ENCODE measurements at regions not wholly inside any gene's neighbourhood (a gene's known extent, or its start where the extent isn't known, plus 50 kb on each side); places are given as distances from the start of the nearest gene placed in this dataset.
A peak's percentile ranks its signal among the peaks of the same experiment; 100 is the strongest.

DNA sequence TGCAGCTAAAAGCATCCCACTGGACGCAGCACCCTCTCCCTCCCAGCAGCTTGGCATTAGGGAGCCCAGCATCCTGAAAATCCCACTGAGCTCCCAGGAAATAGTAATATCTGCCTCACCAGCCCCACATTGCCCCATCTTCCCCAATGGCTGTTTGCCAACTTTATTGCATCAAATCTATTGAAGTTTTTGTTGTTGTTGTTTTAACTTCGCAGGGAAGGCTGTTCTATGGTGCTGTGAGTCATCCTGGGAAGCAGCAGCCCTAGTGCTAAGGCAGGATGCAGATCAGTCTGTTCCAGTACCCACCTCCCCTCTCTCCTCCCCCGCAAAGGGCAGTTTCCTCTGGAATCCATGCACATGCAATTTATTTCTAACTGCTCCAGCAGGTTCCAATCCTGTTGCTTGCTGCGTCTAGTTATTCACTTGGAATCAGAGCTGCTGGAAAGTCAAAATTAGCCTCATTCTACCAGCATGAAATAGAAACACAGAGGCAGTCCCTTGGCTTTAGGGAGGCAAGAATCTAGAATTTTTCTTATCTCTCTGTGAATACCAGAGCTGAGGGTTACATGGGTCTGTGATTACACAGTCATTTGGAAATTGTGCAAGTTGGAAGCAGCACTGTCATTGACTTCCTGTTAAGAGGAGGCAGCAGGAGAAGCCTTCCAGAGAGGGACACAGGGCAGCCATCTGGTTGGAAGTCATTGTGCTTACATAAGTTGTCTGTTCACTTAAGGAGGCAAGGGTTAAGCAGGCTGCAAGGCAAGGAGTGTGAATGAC is 115.9 kb upstream of the CACUL1 start:
- Histone ChIP-seq H3K4me1 (ENCODE audit: control insufficient read depth, insufficient read depth, low read length) (peaks cover 12% of the 10 kb centered on the region), H3K36me3 (ENCODE audit: control insufficient read depth in 2 of 2, insufficient read depth in 1 of 2, low read length in 2 of 2) (no peaks in the 10 kb centered on the region), H3K4me3 (ENCODE audit: low read depth, low read length) (no peak overlapping the region), H3K9me3 (ENCODE audit: control insufficient read depth, insufficient read depth, low read depth, low read length) (no peaks in the 10 kb centered on the region), H3K27ac (ENCODE audit: extremely low read depth, low read depth, low read length) (no peak overlapping the region)
- ChIA-PET CTCF (interaction anchor here (0.6 to 0.7 kb wide), 3 partner anchors 13 to 266 kb away, joined by 3 read pairs; no protein-coding TSS in a partner anchor), POLR2A (interaction anchor here (0.7 kb wide), 1 partner anchor 313 kb away, joined by 3 read pairs; no protein-coding TSS in a partner anchor)
- no peak for TF ChIP-seq ZBTB8A (tag by site-specific recombination; IDR thresholded peaks at IDR 0.05)
- TF ChIP-seq, protein P1, sequence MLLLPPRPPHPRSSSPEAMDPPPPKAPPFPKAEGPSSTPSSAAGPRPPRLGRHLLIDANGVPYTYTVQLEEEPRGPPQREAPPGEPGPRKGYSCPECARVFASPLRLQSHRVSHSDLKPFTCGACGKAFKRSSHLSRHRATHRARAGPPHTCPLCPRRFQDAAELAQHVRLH (tag by site-specific recombination; IDR thresholded peaks at IDR 0.05), result no peak
- TF ChIP-seq, protein P2, sequence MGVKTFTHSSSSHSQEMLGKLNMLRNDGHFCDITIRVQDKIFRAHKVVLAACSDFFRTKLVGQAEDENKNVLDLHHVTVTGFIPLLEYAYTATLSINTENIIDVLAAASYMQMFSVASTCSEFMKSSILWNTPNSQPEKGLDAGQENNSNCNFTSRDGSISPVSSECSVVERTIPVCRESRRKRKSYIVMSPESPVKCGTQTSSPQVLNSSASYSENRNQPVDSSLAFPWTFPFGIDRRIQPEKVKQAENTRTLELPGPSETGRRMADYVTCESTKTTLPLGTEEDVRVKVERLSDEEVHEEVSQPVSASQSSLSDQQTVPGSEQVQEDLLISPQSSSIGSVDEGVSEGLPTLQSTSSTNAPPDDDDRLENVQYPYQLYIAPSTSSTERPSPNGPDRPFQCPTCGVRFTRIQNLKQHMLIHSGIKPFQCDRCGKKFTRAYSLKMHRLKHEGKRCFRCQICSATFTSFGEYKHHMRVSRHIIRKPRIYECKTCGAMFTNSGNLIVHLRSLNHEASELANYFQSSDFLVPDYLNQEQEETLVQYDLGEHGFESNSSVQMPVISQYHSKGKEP (tag by site-specific recombination; IDR thresholded peaks at IDR 0.05), result peak; percentile 52; the same call in 1 of the 2 replicates
- peak; percentile 85 for TF ChIP-seq ZNF341 (tag by site-specific recombination; IDR thresholded peaks at IDR 0.05; ENCODE audit: low read depth)
- TF ChIP-seq SCRT2 (tag by site-specific recombination; IDR thresholded peaks at IDR 0.05), result peak; percentile 80
- TF ChIP-seq ZEB2 (tag by site-specific recombination; IDR thresholded peaks at IDR 0.05), result peak; percentile 47; the same call in 1 of the 2 replicates
- TF ChIP-seq KLF8 (tag by site-specific recombination; IDR thresholded peaks at IDR 0.05), result no peak
- TF ChIP-seq SCRT1 (tag by site-specific recombination; IDR thresholded peaks at IDR 0.05; ENCODE audit: borderline replicate concordance), result peak; percentile 81
- TF ChIP-seq ZNF146 (tag by site-specific recombination; IDR thresholded peaks at IDR 0.05), result no peak
- TF ChIP-seq ZFHX2 (tag by site-specific recombination; conservative IDR thresholded peaks at IDR 0.05), result peak; percentile 73
- TF ChIP-seq ZNF473 (tag by site-specific recombination; IDR thresholded peaks at IDR 0.05), result no peak
- TF ChIP-seq, protein P3, sequence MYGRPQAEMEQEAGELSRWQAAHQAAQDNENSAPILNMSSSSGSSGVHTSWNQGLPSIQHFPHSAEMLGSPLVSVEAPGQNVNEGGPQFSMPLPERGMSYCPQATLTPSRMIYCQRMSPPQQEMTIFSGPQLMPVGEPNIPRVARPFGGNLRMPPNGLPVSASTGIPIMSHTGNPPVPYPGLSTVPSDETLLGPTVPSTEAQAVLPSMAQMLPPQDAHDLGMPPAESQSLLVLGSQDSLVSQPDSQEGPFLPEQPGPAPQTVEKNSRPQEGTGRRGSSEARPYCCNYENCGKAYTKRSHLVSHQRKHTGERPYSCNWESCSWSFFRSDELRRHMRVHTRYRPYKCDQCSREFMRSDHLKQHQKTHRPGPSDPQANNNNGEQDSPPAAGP (tag by site-specific recombination; IDR thresholded peaks at IDR 0.05), result 0 out of 2 replicates have a peak, but pooled peaks have one; percentile 20
- TF ChIP-seq GLIS2 (tag by site-specific recombination; IDR thresholded peaks at IDR 0.05), result peak; percentile 50; the same call in 1 of the 2 replicates
- TF ChIP-seq ZBTB17 (tag by site-specific recombination; IDR thresholded peaks at IDR 0.05), result peak; percentile 75
- no peak for TF ChIP-seq ZNF174 (tag by site-specific recombination; IDR thresholded peaks at IDR 0.05)
- TF ChIP-seq, protein P4, sequence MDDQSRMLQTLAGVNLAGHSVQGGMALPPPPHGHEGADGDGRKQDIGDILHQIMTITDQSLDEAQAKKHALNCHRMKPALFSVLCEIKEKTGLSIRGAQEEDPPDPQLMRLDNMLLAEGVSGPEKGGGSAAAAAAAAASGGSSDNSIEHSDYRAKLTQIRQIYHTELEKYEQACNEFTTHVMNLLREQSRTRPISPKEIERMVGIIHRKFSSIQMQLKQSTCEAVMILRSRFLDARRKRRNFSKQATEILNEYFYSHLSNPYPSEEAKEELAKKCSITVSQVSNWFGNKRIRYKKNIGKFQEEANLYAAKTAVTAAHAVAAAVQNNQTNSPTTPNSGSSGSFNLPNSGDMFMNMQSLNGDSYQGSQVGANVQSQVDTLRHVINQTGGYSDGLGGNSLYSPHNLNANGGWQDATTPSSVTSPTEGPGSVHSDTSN (CRISPR knock-in tag; IDR thresholded peaks at IDR 0.05), result no peak
- TF ChIP-seq ZIC2 (tag by site-specific recombination; IDR thresholded peaks at IDR 0.05), result peak; percentile 62
- TF ChIP-seq ZBTB48 (tag by site-specific recombination; IDR thresholded peaks at IDR 0.05), result peak; percentile 49
- TF ChIP-seq EGR2 (tag by site-specific recombination; IDR thresholded peaks at IDR 0.05; ENCODE audit: low read depth), result peak; percentile 30; the same call in 1 of the 2 replicates
- TF ChIP-seq, protein P5, sequence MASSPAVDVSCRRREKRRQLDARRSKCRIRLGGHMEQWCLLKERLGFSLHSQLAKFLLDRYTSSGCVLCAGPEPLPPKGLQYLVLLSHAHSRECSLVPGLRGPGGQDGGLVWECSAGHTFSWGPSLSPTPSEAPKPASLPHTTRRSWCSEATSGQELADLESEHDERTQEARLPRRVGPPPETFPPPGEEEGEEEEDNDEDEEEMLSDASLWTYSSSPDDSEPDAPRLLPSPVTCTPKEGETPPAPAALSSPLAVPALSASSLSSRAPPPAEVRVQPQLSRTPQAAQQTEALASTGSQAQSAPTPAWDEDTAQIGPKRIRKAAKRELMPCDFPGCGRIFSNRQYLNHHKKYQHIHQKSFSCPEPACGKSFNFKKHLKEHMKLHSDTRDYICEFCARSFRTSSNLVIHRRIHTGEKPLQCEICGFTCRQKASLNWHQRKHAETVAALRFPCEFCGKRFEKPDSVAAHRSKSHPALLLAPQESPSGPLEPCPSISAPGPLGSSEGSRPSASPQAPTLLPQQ (tag by site-specific recombination; IDR thresholded peaks at IDR 0.05), result peak; percentile 44; the same call in 1 of the 2 replicates
- no peak for TF ChIP-seq ZNF112 (tag by site-specific recombination; IDR thresholded peaks at IDR 0.05)
- TF ChIP-seq ZNF600 (tag by site-specific recombination; IDR thresholded peaks at IDR 0.05), result peak; percentile 77
- TF ChIP-seq, protein P6, sequence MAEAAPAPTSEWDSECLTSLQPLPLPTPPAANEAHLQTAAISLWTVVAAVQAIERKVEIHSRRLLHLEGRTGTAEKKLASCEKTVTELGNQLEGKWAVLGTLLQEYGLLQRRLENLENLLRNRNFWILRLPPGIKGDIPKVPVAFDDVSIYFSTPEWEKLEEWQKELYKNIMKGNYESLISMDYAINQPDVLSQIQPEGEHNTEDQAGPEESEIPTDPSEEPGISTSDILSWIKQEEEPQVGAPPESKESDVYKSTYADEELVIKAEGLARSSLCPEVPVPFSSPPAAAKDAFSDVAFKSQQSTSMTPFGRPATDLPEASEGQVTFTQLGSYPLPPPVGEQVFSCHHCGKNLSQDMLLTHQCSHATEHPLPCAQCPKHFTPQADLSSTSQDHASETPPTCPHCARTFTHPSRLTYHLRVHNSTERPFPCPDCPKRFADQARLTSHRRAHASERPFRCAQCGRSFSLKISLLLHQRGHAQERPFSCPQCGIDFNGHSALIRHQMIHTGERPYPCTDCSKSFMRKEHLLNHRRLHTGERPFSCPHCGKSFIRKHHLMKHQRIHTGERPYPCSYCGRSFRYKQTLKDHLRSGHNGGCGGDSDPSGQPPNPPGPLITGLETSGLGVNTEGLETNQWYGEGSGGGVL (tag by site-specific recombination; IDR thresholded peaks at IDR 0.05), result peak; percentile 79
- TF ChIP-seq GLIS1 (tag by site-specific recombination; IDR thresholded peaks at IDR 0.05), result peak; percentile 84
- TF ChIP-seq SP2 (tag by site-specific recombination; IDR thresholded peaks at IDR 0.05), result 0 out of 2 replicates have a peak, but pooled peaks have one; percentile 9
- no peak for TF ChIP-seq PRDM1 (tag by site-specific recombination; IDR thresholded peaks at IDR 0.05)
- TF ChIP-seq ZNF660 (tag by site-specific recombination; IDR thresholded peaks at IDR 0.05), result peak; percentile 44; the same call in 1 of the 2 replicates
- TF ChIP-seq WT1 (tag by site-specific recombination; IDR thresholded peaks at IDR 0.05), result peak; percentile 79
- no peak for TF ChIP-seq ZNF596 (tag by site-specific recombination; IDR thresholded peaks at IDR 0.05)
- peak; percentile 39 for TF ChIP-seq SP7 (tag by site-specific recombination; IDR thresholded peaks at IDR 0.05)
